ENCODE measurements at regions not wholly inside any gene's neighbourhood (a gene's known extent, or its start where the extent isn't known, plus 50 kb on each side); places are given as distances from the start of the nearest gene placed in this dataset.

DNA sequence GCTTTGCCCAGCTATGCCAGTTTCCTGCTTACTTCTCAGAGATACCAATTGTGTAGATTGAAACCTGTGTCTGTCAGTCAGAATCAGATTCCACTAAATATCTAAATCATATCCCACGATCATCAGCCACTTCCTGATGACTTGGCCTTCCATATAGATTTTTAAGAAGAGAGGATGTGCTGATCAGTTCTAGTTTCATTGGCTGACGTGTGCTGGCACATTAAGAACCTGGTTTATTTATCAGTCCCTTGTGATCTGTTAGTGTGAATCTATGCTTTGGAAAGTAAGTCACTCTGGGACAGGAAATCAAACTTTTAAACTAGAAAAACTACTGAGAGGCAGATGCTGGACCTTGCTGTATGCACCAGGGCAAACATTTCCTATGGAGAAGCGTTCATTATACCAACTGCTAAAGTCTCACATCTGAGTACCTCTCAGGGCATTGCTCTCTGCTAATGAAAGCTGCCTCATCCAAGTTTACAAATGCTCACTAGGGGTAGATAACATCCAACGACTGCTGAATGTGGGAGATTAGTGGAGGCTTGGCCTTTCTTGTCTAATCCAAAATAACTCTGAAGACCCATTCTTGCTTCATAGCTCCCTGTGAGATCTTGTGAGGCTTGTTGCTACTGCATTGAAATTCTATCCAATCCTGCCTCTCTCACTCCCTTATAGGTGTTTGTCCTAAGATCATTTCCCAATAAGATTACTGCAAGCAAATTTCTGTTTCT lies 109.1 kb downstream of the ARL4A start:
- no peak for DNase-seq (ENCODE audit: low read depth)

GRCh38 chr7:12800486-12800885 lies 113.1 kb downstream of the ARL4A start:
- no peak overlapping the region for H3K4me3 ChIP-seq (ENCODE audit: low read depth, low read length)
- TF ChIP-seq, protein P1, sequence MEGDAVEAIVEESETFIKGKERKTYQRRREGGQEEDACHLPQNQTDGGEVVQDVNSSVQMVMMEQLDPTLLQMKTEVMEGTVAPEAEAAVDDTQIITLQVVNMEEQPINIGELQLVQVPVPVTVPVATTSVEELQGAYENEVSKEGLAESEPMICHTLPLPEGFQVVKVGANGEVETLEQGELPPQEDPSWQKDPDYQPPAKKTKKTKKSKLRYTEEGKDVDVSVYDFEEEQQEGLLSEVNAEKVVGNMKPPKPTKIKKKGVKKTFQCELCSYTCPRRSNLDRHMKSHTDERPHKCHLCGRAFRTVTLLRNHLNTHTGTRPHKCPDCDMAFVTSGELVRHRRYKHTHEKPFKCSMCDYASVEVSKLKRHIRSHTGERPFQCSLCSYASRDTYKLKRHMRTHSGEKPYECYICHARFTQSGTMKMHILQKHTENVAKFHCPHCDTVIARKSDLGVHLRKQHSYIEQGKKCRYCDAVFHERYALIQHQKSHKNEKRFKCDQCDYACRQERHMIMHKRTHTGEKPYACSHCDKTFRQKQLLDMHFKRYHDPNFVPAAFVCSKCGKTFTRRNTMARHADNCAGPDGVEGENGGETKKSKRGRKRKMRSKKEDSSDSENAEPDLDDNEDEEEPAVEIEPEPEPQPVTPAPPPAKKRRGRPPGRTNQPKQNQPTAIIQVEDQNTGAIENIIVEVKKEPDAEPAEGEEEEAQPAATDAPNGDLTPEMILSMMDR (IDR thresholded peaks at IDR 0.05; ENCODE audit: control insufficient read depth, extremely low read depth, insufficient read depth), result no peak
- no peak for DNase-seq (ENCODE audit: low read depth)

More for the DNA sequence above, 109.1 kb downstream of the ARL4A start:
- TF ChIP-seq, protein P1 (IDR thresholded peaks at IDR 0.05; ENCODE audit: control insufficient read depth, extremely low read depth, insufficient read depth), result no peak
- no peak overlapping the region for H3K4me3 ChIP-seq (ENCODE audit: low read depth, low read length)

DNA sequence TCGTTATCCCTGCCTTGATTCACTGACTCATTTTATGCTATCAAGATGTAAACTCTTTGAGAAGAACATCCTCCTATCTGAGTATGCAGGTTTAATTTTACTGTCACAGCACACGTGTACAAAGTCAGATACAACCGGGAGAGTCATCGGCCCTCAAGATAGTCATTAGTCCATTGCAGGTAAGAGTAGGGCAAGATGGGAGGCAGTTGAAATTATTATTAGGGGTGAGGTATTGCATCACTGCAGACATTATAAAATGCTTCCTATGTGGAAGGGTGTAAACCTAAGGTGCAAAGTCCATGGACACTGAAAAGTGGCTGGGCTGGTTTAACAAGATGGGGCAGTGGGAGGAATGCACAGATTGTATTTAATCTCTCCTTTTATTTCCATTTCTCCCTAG lies 113.7 kb downstream of the ARL4A start:
- TF ChIP-seq, protein P1 (IDR thresholded peaks at IDR 0.05; ENCODE audit: control insufficient read depth, extremely low read depth, insufficient read depth), result no peak
- DNase-seq (ENCODE audit: low read depth), result no peak
- no peak overlapping the region for H3K4me3 ChIP-seq (ENCODE audit: low read depth, low read length)

GRCh38 chr7:12802070-12802469 lies 114.6 kb downstream of the ARL4A start:
- H3K4me3 ChIP-seq (ENCODE audit: low read depth, low read length), result no peak overlapping the region
- no peak for DNase-seq (ENCODE audit: low read depth)
- TF ChIP-seq, protein P1 (IDR thresholded peaks at IDR 0.05; ENCODE audit: control insufficient read depth, extremely low read depth, insufficient read depth), result no peak

DNA sequence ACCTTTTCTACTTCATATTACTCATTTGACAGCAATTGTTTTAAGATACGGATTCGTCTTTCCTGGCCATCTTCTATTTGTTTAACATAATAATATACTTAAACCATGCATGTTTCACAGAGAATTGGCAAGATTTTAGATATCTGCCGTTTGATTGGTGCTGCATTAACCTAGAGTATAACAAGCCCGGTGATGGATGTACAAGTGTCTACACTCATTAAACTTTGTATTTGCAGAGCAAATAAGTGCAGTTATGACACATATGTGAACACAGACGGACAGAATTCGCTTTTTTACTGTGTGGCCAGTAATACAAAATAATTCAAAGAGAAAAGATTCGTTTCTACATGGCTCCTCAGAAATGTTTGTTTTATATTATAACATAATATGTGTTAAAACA lies 116.1 kb downstream of the ARL4A start:
- TF ChIP-seq, protein P1 (IDR thresholded peaks at IDR 0.05; ENCODE audit: control insufficient read depth, extremely low read depth, insufficient read depth), result no peak

GRCh38 chr7:12805518-12805928 lies 118.1 kb downstream of the ARL4A start:
- TF ChIP-seq, protein P1 (IDR thresholded peaks at IDR 0.05; ENCODE audit: control insufficient read depth, extremely low read depth, insufficient read depth), result no peak
- DNase-seq (ENCODE audit: low read depth), result no peak
- no peak overlapping the region for H3K4me3 ChIP-seq (ENCODE audit: low read depth, low read length)

More for the DNA sequence above, 116.1 kb downstream of the ARL4A start:
- no peak overlapping the region for H3K4me3 ChIP-seq (ENCODE audit: low read depth, low read length)
- no peak for DNase-seq (ENCODE audit: low read depth)

GRCh38 chr7:12805957-12806356 lies 118.5 kb downstream of the ARL4A start:
- DNase-seq (ENCODE audit: low read depth), result no peak

More at GRCh38 chr7:12805957-12806356, 118.5 kb downstream of the ARL4A start:
- TF ChIP-seq, protein P1 (IDR thresholded peaks at IDR 0.05; ENCODE audit: control insufficient read depth, extremely low read depth, insufficient read depth), result no peak
- H3K4me3 ChIP-seq (ENCODE audit: low read depth, low read length), result no peak overlapping the region
